Esophagus muscularis mucosa (tissue), 3 donors: ENCODE measurements at regions not wholly inside any gene's neighbourhood (a gene's known extent, or its start where the extent isn't known, plus 50 kb on each side); places are given as distances from the start of the nearest gene placed in this dataset.

Experiments
- CTCF ChIP-seq, 3 experiments: fragments of 200-600 bp in 2 of 3; fragments of 450-650 bp in 1 of 3; sonication (generic) in 2 of 3; IDR thresholded peaks; one replicate each; pipeline ENCODE4 v1.5.1; 2017 to 2019; ENCODE audit warnings: antibody characterized with exemption in 3 of 3, mild to moderate bottlenecking in 2 of 3, moderate library complexity in 1 of 3
- POLR2A ChIP-seq: fragments of 450-650 bp; IDR thresholded peaks from one replicate; pipeline ENCODE4 v1.6.1; 2017; ENCODE audit warnings: antibody characterized with exemption, moderate library complexity, mild to moderate bottlenecking, low read depth

DNA sequence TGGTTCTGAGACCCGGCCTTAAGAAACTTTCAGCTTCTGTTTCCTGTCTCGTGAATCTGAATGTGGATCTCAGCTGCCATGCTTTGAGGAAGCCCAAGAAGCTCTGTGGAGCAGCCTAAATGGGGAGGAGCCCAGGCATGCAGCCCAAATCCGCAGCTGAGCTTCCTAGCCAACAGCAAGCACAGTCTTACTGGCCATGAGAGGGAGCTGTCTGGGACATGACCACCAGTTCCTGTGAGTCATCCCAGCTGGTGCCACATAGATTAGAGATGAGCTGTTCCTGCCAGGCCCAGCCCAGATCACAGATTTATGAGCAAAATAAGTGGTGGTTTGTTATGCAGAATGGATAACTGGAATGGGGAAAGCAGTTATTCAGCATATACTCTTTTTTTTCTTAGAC, 224.4 kb upstream of the APCDD1 start:
- TF ChIP-seq POLR2A (no peak), CTCF (IDR thresholded peaks at IDR 0.05) (no peak)
